Progenitor cell of endocrine pancreas (in vitro differentiated cells): ENCODE measurements at regions not wholly inside any gene's neighbourhood (a gene's known extent, or its start where the extent isn't known, plus 50 kb on each side); places are given as distances from the start of the nearest gene placed in this dataset.

ENCODE experiments used
- DNase-seq: peaks from one replicate; pipeline ENCODE4 v3.0.0; 2021; ENCODE audit warnings: low spot score; ENCODE audit not compliant: unreplicated experiment
- H3K27ac Mint-ChIP-seq: 2 replicates; pipeline ENCODE4 v1.8.0; 2021; ENCODE audit warnings: mild to moderate bottlenecking, moderate library complexity, mixed read lengths
- H3K27me3 Mint-ChIP-seq: 2 replicates; pipeline ENCODE4 v1.8.0; 2021; ENCODE audit warnings: mixed read lengths
- H3K36me3 Mint-ChIP-seq: 2 replicates; pipeline ENCODE4 v1.8.0; 2022; ENCODE audit warnings: mixed read lengths; ENCODE audit not compliant: insufficient read depth
- H3K4me1 Mint-ChIP-seq: 2 replicates; pipeline ENCODE4 v1.8.0; 2021; ENCODE audit warnings: low read depth, mixed read lengths
- H3K4me3 Mint-ChIP-seq: 2 replicates; pipeline ENCODE4 v1.8.0; 2021; ENCODE audit warnings: low read depth, mild to moderate bottlenecking, moderate library complexity, mixed read lengths
- H3K9me3 Mint-ChIP-seq: 2 replicates; pipeline ENCODE4 v1.8.0; 2021; ENCODE audit warnings: low read depth, mixed read lengths
- CTCF ChIP-seq: fragments of 200-600 bp; sonication (generic); IDR thresholded peaks from one replicate; pipeline ENCODE4 v1.5.0; 2021; ENCODE audit warnings: antibody characterized with exemption, mild to moderate bottlenecking; ENCODE audit not compliant: unreplicated experiment

GRCh38 chr3:127454051-127454450, 136.5 kb downstream of the TPRA1 start:
- no peaks in the 10 kb centered on the region for H3K9me3 Mint-ChIP-seq
- TF ChIP-seq CTCF: no peak
- no peak overlapping the region for H3K27ac Mint-ChIP-seq
- DNase-seq: no peak
- peaks cover 71% of the 10 kb centered on the region for H3K27me3 Mint-ChIP-seq
- H3K4me1 Mint-ChIP-seq: no peaks in the 10 kb centered on the region
- no peaks in the 10 kb centered on the region for H3K36me3 Mint-ChIP-seq
- no peak overlapping the region for H3K4me3 Mint-ChIP-seq

GRCh38 chr3:127452321-127452821, 138.2 kb downstream of the TPRA1 start:
- no peak overlapping the region for H3K27ac Mint-ChIP-seq
- H3K9me3 Mint-ChIP-seq: no peaks in the 10 kb centered on the region
- no peaks in the 10 kb centered on the region for H3K4me1 Mint-ChIP-seq
- no peak overlapping the region for H3K4me3 Mint-ChIP-seq
- no peak for DNase-seq
- H3K36me3 Mint-ChIP-seq: no peaks in the 10 kb centered on the region
- TF ChIP-seq CTCF: no peak
- peaks cover 69% of the 10 kb centered on the region for H3K27me3 Mint-ChIP-seq

- no peaks in the 10 kb centered on the region for H3K36me3 Mint-ChIP-seq
- no peak for DNase-seq
- H3K4me3 Mint-ChIP-seq: no peak overlapping the region
- no peaks in the 10 kb centered on the region for H3K9me3 Mint-ChIP-seq
- no peak overlapping the region for H3K27ac Mint-ChIP-seq
- no peak for TF ChIP-seq CTCF
- H3K27me3 Mint-ChIP-seq: peaks cover 60% of the 10 kb centered on the region
- H3K4me1 Mint-ChIP-seq: no peaks in the 10 kb centered on the region
Measured at GRCh38 chr3:127451321-127451720, 139.2 kb downstream of the TPRA1 start.

GRCh38 chr3:127450331-127450730, 140.2 kb downstream of the TPRA1 start:
- Mint-ChIP-seq H3K9me3 (no peaks in the 10 kb centered on the region), H3K36me3 (no peaks in the 10 kb centered on the region), H3K27ac (no peak overlapping the region), H3K27me3 (peaks cover 59% of the 10 kb centered on the region), H3K4me1 (no peaks in the 10 kb centered on the region), H3K4me3 (no peak overlapping the region)
- no peak for TF ChIP-seq CTCF
- DNase-seq: no peak

DNA sequence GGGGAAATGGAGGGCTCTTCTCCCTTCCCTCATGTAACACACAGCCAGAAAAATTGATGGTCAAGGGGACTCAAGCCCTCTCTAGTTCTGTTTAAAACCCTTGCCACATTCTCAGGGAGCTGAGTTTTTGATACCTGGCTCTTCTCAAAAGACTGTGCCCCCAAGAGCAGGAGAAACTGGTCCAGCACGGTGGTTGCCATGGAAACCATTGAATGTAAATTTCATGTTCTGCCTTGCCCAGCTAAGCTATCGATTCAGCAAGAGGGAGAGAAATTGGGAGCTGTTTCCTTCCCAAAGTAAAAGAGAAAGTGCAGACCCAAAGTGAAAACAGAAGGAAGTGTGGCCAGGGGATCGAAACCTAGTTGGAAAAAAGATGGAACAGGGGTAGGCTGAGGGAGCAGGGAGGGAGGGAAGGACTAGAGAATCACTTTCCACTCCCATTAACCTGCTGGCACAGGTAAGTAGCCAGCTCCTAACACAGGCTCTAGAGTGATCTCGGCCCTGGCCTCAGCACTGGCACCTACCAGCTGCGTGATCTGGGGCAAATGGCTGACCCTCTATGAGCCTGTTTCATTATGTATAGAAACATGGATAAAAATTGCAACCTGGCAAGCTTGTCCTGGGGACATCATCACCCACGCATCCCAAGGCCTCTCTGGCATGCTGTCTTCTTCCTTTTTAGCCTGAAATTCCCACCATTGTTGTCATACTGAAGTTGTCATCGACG, 140.9 kb downstream of the TPRA1 start:
- Mint-ChIP-seq H3K36me3 (no peaks in the 10 kb centered on the region), H3K4me3 (no peak overlapping the region), H3K9me3 (no peaks in the 10 kb centered on the region), H3K27me3 (peaks cover 52% of the 10 kb centered on the region), H3K27ac (no peak overlapping the region), H3K4me1 (no peaks in the 10 kb centered on the region)
- no peak for TF ChIP-seq CTCF
- DNase-seq: no peak
